Activated T-helper 1 cell treated with Interleukin-2 at 50 U/mL for 16 hours (primary cell): ENCODE measurements at regions not wholly inside any gene's neighbourhood (a gene's known extent, or its start where the extent isn't known, plus 50 kb on each side); places are given as distances from the start of the nearest gene placed in this dataset.
"Not testable (repeated sequence)": the region's sequence is repeated elsewhere in the genome, so short reads cannot be mapped to it uniquely, and the experiment has no call there.

Experiments
- DNase-seq: peaks from one replicate; pipeline ENCODE4 v3.0.0-alpha.2; 2020; ENCODE audit warnings: low read depth

GRCh38 chr4:141459020-141459419 is 177.4 kb upstream of the IL15 start:
- DNase-seq: no peak

GRCh38 chr4:141462361-141462760 is 174.0 kb upstream of the IL15 start:
- no peak for DNase-seq

GRCh38 chr4:141463678-141464077 is 172.7 kb upstream of the IL15 start:
- DNase-seq: no peak

GRCh38 chr4:141464366-141464765 is 172.0 kb upstream of the IL15 start:
- no peak for DNase-seq

- no peak for DNase-seq
These were observed 171.2 kb upstream of the IL15 start for GRCh38 chr4:141465171-141465570.

- DNase-seq: no peak
These were observed 169.2 kb upstream of the IL15 start for GRCh38 chr4:141467225-141467624.

GRCh38 chr4:141469392-141469791 is 167.0 kb upstream of the IL15 start:
- no peak for DNase-seq

GRCh38 chr4:141473026-141473540 is 163.3 kb upstream of the IL15 start:
- no peak for DNase-seq

- DNase-seq: no peak
These were observed 162.4 kb upstream of the IL15 start for GRCh38 chr4:141473952-141474351.

GRCh38 chr4:141480950-141481349 is 155.4 kb upstream of the IL15 start:
- DNase-seq: no peak

GRCh38 chr4:141484298-141484697 is 152.1 kb upstream of the IL15 start:
- DNase-seq: not testable (repeated sequence)

- DNase-seq: no peak
These were observed 149.9 kb upstream of the IL15 start for GRCh38 chr4:141486375-141486997.

GRCh38 chr4:141497627-141498026 is 138.8 kb upstream of the IL15 start:
- DNase-seq: no peak

- DNase-seq: no peak
These were observed 137.0 kb upstream of the IL15 start for GRCh38 chr4:141499261-141499853.

- DNase-seq: no peak
These were observed 135.0 kb upstream of the IL15 start for GRCh38 chr4:141501395-141501794.

- no peak for DNase-seq
These were observed 134.5 kb upstream of the IL15 start for GRCh38 chr4:141501931-141502330.

- no peak for DNase-seq
These were observed 133.6 kb upstream of the IL15 start for GRCh38 chr4:141502755-141503154.

- no peak for DNase-seq
These were observed 133.1 kb upstream of the IL15 start for GRCh38 chr4:141503260-141503659.

GRCh38 chr4:141511055-141511454 is 125.3 kb upstream of the IL15 start:
- DNase-seq: no peak

GRCh38 chr4:141513866-141514265 is 122.5 kb upstream of the IL15 start:
- DNase-seq: no peak

- no peak for DNase-seq
These were observed 118.2 kb upstream of the IL15 start for GRCh38 chr4:141518222-141518621.

- no peak for DNase-seq
These were observed 112.3 kb upstream of the IL15 start for GRCh38 chr4:141524116-141524515.

GRCh38 chr4:141524841-141525240 is 111.5 kb upstream of the IL15 start:
- DNase-seq: no peak

GRCh38 chr4:141530627-141531026 is 105.8 kb upstream of the IL15 start:
- DNase-seq: no peak
